GM21723 (cell line): ENCODE measurements at regions not wholly inside any gene's neighbourhood (a gene's known extent, or its start where the extent isn't known, plus 50 kb on each side); places are given as distances from the start of the nearest gene placed in this dataset.
"Not testable (repeated sequence)": the region's sequence is repeated elsewhere in the genome, so short reads cannot be mapped to it uniquely, and the experiment has no call there.

Source experiments
- ATAC-seq: cut with Tn5 transposase; IDR thresholded peaks from one replicate; pipeline ENCODE4 v1.9.1; 2021; ENCODE audit warnings: mild to moderate bottlenecking, moderate library complexity; ENCODE audit not compliant: unreplicated experiment

DNA sequence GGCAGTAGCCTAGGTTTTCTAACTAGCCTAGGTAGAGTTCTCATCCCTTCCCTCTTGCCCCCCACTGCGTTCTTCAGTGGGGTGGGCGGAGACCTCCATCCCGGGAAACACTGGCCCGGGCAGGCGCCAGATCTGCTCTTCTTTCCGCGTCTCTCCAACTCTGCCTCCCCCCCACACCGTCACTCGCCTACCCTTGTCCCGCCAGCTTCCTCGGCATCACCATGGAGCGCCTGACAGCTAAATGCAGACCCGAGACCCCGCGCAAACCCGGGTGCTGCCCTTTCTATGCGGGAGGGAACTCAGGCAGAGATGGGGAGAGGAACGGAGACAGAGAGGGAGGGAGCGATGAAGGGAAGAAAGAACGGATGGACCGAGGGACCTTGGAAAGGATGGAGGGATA, 1494.8 kb upstream of the DEFB115 start:
- ATAC-seq: no peak

DNA sequence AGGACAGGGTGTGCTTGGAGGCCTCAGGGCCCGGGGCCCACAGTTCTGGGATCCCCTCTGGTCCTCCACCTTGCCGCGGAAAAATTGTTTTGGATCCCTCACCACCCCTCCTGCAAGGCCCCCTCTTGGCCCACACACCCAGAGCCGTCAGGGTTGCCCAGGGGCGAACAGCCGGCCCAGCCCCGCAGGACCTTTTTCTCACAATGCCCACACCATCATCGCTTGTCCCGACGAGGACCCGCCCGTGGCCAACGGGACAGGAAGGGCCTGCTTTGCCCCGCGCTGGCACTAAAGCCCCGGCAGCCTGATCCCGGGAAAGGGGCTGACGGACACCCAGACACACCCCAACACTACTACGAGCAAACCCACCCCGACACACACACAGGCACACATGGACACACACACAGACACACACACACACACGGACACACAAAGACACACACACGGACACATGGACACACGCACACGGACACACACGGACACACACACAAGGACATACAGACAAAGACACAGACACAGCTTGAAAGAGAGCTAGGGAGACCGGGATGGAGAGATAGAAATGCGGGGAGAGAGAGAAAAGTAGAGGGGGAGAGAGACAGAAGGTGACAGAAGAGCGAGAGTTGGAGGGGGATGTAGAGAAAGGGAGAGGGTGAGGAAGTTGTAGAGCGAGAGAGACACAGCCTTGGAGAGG, 1493.5 kb upstream of the DEFB115 start:
- no peak for ATAC-seq

DNA sequence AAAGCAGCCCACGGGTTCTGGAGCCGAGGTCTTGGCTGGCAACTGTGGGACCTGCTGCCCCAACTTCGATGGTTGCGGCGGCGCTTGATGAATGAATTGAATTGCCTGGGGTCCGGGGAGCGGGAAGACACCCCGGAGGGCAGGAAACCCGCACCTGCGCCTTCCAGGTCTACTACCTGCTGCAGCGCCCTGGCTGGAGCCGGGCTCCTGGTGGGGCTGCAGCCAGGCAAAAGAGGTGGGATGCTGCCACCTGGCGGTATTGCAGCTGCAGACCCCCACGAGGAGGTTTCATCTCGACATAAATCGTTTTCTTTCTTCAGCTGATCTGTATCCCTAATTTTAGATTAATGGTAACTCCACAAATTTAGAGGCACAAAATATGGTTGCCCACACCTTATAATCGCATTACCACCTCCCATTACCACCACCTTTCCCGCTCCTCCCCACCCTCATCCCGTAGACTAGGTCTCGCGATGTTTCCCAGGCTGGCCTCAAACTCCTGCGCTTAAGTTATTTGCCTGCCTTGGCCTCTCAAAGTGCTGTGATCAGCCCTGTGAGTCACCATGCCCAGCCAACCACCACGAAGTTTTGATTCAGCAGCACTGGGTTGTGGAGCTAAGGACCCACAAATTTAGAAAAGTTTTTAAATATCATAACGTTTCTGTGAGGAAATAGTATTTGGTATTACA, 1492.4 kb upstream of the DEFB115 start:
- ATAC-seq: not testable (repeated sequence)

DNA sequence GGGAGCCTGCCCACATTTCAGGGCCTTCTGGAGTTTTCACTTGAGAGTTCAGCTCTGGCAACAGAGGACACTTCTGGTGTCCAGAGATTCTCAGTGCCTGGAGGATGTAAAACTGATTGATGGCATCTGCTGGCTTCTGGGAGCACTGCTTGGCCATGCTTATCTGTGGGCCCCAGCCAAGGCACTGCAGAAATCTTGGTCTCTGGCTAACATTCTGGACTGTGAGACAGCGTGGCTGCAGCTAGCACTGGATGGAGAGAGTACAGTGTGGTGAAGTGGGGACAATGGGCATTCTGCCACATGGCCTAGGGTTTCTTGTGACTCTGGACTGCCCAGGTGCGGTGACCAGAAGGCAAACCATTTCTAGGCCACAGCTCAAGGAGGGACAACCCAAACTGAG, 1479.4 kb upstream of the DEFB115 start:
- ATAC-seq: not testable (repeated sequence)

- ATAC-seq: not testable (repeated sequence)
Observed at GRCh38 chr20:29781217-29781616, 1476.2 kb upstream of the DEFB115 start.

GRCh38 chr20:29781891-29782290, 1475.6 kb upstream of the DEFB115 start:
- not testable (repeated sequence) for ATAC-seq

- ATAC-seq: not testable (repeated sequence)
Observed at GRCh38 chr20:29787456-29787855, 1470.0 kb upstream of the DEFB115 start.

DNA sequence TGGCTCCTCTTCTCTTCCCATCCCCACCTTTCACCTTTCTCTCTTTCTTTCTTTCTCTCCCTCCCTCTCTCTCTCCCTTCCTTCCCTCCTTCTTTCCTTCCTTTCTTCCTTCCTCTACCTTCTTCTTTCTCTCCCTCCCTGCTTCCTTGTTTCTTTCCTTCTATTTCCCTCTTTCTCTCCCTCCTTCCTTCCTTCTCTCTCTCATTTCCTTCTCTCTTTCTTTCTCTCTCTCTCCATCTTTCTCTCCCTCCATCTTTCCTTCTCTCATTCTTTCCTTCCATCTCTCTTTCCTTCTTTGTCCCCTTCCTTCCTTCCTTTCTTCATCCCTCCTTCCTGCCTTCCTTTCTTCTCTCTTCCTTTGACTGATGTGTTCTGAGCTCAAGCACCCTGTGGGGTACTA, 1467.0 kb upstream of the DEFB115 start:
- no peak for ATAC-seq

GRCh38 chr20:29831508-29831907, 1426.0 kb upstream of the DEFB115 start:
- not testable (repeated sequence) for ATAC-seq

- ATAC-seq: not testable (repeated sequence)
Observed at GRCh38 chr20:29868014-29868413, 1389.5 kb upstream of the DEFB115 start.

DNA sequence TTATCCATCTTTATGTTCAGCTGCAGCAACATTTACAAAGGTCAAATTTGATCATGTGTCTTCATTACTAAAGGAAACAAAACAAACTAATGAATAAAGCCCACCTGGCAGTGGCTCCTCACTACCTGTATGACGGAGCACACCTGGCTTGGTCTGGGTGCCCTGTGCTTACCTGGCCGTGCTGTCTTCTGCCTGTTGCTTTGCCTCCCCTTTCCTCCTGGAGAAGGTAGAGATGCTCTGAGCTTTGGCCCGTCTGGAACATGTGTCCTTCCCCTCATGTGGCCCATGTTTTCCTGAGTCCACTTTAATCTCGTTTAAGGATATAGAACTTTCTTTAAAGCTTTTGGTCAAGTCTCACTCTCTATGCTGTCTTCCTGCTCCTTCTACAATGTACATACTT, 1388.8 kb upstream of the DEFB115 start:
- ATAC-seq: not testable (repeated sequence)

GRCh38 chr20:29871816-29872215, 1385.6 kb upstream of the DEFB115 start:
- not testable (repeated sequence) for ATAC-seq

DNA sequence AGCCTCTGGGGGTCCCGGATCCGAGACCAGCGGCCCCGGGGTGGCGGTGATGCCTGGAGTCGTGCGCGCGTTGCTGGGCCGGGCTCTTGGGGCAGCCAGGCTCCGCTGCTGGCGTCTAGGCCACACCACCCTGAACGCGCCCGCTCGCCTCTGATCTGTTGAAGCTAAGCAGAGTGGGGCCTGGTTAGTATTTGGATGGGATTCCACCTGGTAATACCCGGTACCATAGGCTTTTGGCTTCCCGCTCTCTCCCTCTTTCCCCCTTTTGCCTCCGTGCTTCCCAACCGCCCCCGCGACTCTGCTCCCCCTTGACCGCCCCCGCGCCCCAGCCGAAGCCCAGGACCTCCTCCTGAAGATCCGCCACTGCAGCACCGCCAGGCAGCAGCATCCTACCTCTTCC, 1383.5 kb upstream of the DEFB115 start:
- no peak for ATAC-seq

GRCh38 chr20:29874476-29875202, 1382.8 kb upstream of the DEFB115 start:
- no peak for ATAC-seq

DNA sequence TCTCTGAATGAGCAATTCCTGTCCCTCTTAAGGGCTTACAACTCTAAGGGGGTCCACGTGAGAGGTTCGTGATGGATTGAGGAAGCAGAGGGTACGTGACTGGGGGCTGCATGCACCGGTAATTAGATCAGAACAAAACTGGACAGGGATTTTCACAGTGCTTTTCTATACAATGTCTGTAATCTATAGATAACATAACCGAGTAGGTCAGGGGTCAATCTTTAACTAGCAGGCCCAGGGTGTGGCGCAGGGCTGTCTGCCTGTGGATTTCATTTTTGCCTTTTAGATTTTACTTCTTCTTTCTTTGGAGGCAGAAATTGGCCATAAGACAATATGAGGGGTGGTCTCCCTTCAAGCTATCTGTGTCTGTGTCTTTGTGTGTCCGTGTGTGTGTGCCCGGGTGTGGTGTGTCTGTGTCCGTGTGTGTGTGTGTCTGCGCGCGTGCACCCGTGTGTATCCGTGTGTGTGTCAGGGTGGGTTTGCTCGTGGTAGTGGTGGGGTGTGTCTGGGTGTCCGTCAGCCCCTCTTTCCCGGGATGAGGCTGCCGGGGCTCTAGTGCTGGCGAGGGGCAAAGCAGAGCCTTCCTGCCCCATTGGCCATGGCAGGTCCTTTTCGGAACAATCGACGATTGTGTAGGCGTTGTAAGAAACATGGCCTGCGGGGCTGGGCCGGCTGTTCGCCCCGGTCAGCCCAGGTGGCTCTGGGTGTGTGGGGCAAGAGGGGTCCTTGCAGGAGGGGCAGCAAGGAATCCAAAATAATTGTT, 1382.0 kb upstream of the DEFB115 start:
- not testable (repeated sequence) for ATAC-seq

DNA sequence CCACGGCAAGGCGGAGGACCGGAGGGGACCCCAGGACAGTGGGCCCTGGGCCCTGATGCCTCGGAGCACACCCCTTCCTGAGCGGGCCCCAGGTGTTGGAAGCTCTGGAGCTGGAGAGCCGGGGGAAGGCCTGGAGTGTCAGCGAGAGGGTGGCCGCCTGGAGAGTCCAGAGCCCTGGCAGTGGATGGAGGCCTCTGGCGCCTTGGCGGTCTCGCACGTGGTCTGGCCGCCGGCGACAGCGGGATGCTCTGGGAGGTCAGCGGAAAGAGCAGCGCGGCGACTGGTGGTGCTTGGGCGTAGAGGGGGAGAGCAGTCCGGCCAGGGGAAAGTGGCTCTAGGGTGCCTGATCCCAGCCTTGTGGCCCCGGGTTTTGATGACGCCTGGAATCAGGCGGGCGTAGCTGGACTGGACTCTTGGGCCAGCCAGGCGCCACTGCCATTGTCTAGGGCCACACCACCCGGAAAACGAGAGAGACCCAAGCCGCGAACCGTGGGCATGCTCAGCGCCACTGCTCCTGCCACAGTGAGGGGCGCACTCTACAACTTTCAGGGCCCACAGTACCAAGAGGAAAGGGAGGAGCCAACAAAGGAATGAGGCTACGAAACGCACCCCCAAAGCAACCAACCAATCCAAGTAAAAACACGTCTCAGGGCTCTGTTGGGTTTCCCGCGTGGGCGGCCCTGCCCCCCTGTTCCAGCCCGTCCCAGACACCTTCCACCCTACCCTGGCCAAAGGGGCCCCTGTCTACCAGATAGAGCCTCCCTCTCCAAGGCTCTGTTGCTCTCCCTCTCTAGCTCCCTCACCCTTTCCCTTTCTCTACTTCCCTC, 1381.2 kb upstream of the DEFB115 start:
- not testable (repeated sequence) for ATAC-seq

GRCh38 chr20:29876911-29877285, 1380.6 kb upstream of the DEFB115 start:
- no peak for ATAC-seq

- ATAC-seq: not testable (repeated sequence)
Observed at GRCh38 chr20:29877411-29878280, 1379.8 kb upstream of the DEFB115 start.

DNA sequence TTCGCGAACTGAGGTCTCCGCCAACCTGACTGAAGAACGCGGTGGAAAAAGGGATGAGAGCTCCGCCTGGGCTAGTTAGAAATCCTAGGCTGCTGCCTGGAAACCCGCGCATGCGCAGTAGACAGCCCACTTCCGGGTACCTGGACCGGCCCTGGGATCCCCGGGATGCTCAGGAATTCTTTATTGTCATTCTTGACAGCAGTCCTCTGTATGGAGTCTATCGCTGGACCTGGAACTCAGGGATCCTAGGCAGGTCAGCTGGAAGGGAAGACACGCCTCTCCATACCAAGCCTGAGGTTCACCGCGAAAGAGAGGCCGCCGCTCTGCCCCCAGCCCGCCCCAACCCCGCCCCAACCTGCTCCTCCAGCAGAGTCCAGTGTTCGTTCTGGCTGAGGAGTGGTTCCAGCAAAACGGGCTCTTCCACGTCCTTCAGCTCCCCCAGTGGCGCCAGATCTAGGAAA, 1379.2 kb upstream of the DEFB115 start:
- peak; percentile 52 for ATAC-seq
